Prostate gland (tissue), 2 donors: ENCODE measurements at regions not wholly inside any gene's neighbourhood (a gene's known extent, or its start where the extent isn't known, plus 50 kb on each side); places are given as distances from the start of the nearest gene placed in this dataset.
"Not testable (repeated sequence)": the region's sequence is repeated elsewhere in the genome, so short reads cannot be mapped to it uniquely, and the experiment has no call there.

Experiments used
- DNase-seq: peaks from one replicate; pipeline ENCODE4 v3.0.0-alpha.2; 2019; ENCODE audit warnings: low spot score
- H3K27ac ChIP-seq, 2 donors: fragments of 200-600 bp; sonication (generic); 2 replicates each; pipeline ENCODE4 v1.5.1; 2017 to 2019
- H3K27me3 ChIP-seq: fragments of 200-600 bp; sonication (generic); replicated peaks from 2 replicates; pipeline ENCODE4 v1.5.1; 2019; ENCODE audit not compliant: insufficient read depth
- H3K36me3 ChIP-seq, 2 donors: fragments of 200-600 bp; sonication (generic); 1 replicate in 1 of 2; 2 replicates in 1 of 2; pipeline versions ENCODE4 v1.5.1 to v1.8.1; 2017 to 2019
- H3K4me1 ChIP-seq: fragments of 200-600 bp; sonication (generic); replicated peaks from 2 replicates; pipeline ENCODE4 v1.5.1; 2019
- H3K4me3 ChIP-seq, 2 donors: fragments of 200-600 bp; sonication (generic); 2 replicates each; pipeline ENCODE4 v1.5.1; 2017 to 2019
- H3K9me3 ChIP-seq: fragments of 200-600 bp; sonication (generic); 2 replicates; pipeline ENCODE4 v1.5.1; 2017
- CTCF ChIP-seq, 4 experiments: fragments of 200-600 bp in 2 of 4; fragments of 450-650 bp in 2 of 4; sonication (generic) in 2 of 4; IDR thresholded peaks; 1 replicate in 3 of 4; 2 replicates in 1 of 4; pipeline ENCODE4 v1.5.1; 2016 to 2019; ENCODE audit warnings: antibody characterized with exemption in 4 of 4, mild to moderate bottlenecking in 2 of 4, moderate library complexity in 2 of 4
- POLR2A ChIP-seq: fragments of 450-650 bp; IDR thresholded peaks from one replicate; pipeline ENCODE4 v1.6.1; 2016; ENCODE audit warnings: antibody characterized with exemption, mild to moderate bottlenecking
- POLR2AphosphoS5 ChIP-seq: sonication (generic); formaldehyde crosslinking; IDR thresholded peaks from one replicate; pipeline ENCODE4 v1.6.1; 2017; ENCODE audit warnings: antibody characterized with exemption
- WGBS: methylation state at CpG from one replicate; pipeline ENCODE4 v1.1.5; 2018; 5-methylcytosine and 5-hydroxymethylcytosine counted together
- intact Hi-C: fragments of 100-400 bp; cut with DNase I; formaldehyde crosslinking; loops from one replicate; pipeline ENCODE4 v1.14.2; 2022

- H3K4me1 ChIP-seq, result no peaks in the 10 kb centered on the region
- H3K27me3 ChIP-seq, result no peaks in the 10 kb centered on the region
- TF ChIP-seq POLR2A (no peak), POLR2AphosphoS5 (no peak), CTCF (IDR thresholded peaks at IDR 0.05) (no peak)
- H3K9me3 ChIP-seq, result no peaks in the 10 kb centered on the region
- whole genome bisulfite sequencing, result 90% methylated on average over 8 of the region's 8 CpGs
- DNase-seq, result no peak
- H3K4me3 ChIP-seq, result no peak overlapping the region
- no peaks in the 10 kb centered on the region for H3K36me3 ChIP-seq
- no peak overlapping the region for H3K27ac ChIP-seq
- intact Hi-C loops, result no loop called here
Measured at GRCh38 chr20:47887064-47887463, 101.8 kb upstream of the SULF2 start.

DNA sequence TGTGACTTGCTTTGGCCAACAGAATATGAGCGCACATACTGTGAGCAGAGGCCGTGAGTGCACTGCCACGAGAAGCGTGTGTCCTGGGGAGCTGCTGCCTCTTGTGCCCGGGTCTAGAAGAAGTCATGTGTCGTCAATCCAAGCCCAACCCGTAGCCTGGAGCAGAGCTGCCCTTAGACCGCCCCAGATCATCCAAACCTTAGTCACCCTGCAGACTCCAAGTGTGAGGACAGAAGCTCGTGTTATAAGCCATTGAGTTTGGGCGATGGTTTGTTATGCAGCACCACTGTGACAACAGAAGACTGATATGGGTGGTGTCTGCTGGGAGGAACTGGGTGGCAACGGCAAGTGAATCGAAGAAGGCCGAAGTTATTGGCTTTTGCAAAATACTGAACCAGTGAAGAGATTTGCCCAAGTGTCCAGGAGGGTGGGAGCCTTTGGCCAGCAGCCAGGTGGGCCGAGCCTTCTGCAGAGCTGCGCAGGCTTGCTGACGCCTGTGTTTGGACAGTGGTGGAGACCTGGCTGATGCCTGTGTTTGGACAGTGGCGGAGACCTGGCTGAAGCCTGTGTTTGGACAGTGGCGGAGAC, 101.3 kb upstream of the SULF2 start:
- no peak for TF ChIP-seq POLR2AphosphoS5
- no peak for TF ChIP-seq POLR2A
- TF ChIP-seq CTCF (IDR thresholded peaks at IDR 0.05), result no peak
- Histone ChIP-seq H3K4me3 (no peak overlapping the region), H3K27me3 (no peaks in the 10 kb centered on the region), H3K27ac (no peak overlapping the region), H3K36me3 (no peaks in the 10 kb centered on the region), H3K9me3 (no peaks in the 10 kb centered on the region), H3K4me1 (no peaks in the 10 kb centered on the region)
- intact Hi-C loops, result no loop called here
- 80% methylated on average over 18 of the region's 18 CpGs for WGBS
- no peak for DNase-seq

DNA sequence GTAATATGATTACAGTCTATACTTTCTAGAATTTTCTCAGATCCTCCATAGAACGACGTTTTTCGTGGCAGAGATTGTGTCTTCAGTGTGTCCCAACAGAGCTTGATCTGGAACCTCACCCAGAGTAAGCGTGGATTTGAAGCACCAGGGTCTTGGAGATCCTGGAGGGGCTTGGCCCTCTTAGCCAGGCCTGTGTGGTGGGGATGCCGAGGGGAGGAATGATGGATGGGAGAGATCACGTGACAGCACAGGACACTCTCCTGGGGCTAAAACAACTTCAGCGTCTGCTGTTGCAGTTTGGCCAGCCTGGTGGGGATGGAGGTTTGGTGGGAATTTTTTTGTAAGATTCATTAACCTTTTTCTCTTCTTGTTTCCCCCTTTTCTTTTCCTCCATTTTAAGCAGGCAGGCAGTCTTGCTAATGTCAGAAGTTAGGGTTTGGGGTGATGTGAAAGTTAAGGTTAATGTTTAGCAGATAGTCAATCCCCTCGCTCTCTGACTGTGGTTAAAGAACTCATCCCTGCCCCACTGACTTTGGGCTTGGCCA, 100.7 kb upstream of the SULF2 start:
- H3K4me3 ChIP-seq, result no peak overlapping the region
- no peaks in the 10 kb centered on the region for H3K36me3 ChIP-seq
- H3K9me3 ChIP-seq, result no peaks in the 10 kb centered on the region
- no peak overlapping the region for H3K27ac ChIP-seq
- WGBS, result 90% methylated on average over 8 of the region's 8 CpGs
- intact Hi-C loops, result no loop called here
- no peaks in the 10 kb centered on the region for H3K27me3 ChIP-seq
- no peak for DNase-seq
- no peak for TF ChIP-seq POLR2AphosphoS5
- no peak for TF ChIP-seq POLR2A
- TF ChIP-seq CTCF (IDR thresholded peaks at IDR 0.05), result no peak
- H3K4me1 ChIP-seq, result no peaks in the 10 kb centered on the region

- H3K9me3 ChIP-seq, H3K27me3 ChIP-seq, H3K27ac ChIP-seq, H3K4me1 ChIP-seq, H3K36me3 ChIP-seq, H3K4me3 ChIP-seq, intact Hi-C loops, DNase-seq: not testable (repeated sequence)
- 89% methylated on average over 1 of the region's 1 CpG for WGBS
Measured at GRCh38 chr20:47883940-47884339, 98.7 kb upstream of the SULF2 start.

DNA sequence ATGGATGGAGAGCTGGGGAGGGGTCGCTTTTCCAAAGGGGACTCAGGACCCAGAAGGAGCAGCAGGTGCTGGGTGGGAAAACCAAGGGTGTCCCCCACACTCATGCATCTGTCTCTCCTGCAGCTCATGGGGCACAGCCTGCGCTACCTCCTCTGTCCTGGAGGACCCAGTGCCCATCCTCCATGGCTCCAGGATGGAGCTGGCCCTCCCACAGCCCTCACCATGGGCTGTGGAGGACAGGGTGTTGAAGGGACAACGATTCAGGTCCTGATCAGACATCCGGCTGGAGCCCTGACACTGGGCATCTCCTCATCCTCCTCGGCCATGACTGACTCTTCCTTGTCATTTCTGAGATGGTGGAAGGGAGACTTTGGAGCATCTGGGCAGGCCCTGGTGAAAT, 97.9 kb upstream of the SULF2 start:
- intact Hi-C loops, result no loop called here
- Histone ChIP-seq H3K4me1 (no peaks in the 10 kb centered on the region), H3K36me3 (no peaks in the 10 kb centered on the region), H3K27me3 (no peaks in the 10 kb centered on the region), H3K9me3 (no peaks in the 10 kb centered on the region), H3K27ac (no peak overlapping the region), H3K4me3 (no peak overlapping the region)
- no peak for DNase-seq
- TF ChIP-seq CTCF (IDR thresholded peaks at IDR 0.05), result no peak
- no peak for TF ChIP-seq POLR2A
- no peak for TF ChIP-seq POLR2AphosphoS5
- 86% methylated on average over 5 of the region's 5 CpGs for WGBS
